ENCODE measurements at regions not wholly inside any gene's neighbourhood (a gene's known extent, or its start where the extent isn't known, plus 50 kb on each side); places are given as distances from the start of the nearest gene placed in this dataset.

DNA sequence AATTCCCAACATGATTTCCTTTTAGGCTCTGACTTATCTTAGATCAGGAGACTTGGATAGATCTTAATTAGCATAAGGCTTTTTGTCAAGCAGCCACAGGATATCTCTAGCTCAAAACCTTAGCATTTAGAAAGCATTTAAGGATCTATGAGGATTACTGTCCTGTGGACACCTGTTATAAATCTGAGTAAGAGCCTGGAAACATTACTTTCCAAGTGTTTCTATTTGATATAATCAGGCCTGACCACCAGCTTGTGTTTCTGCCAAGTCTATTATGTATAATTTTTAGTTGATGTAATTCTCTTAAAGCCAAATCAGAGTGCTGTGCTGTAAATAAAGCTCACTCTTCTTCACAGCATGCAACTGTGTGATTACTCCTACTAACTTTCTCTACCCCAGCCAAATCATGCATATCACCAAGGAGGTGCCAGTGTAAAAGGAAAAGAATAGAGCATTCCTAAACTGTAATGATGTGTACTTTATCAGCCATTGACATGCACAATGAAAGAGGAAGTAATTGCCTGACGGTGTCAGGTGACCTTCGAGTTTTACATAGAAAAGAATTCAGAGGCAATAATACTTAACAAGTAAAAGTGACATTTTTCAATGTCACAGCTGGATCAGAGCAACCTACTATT is 309.9 kb upstream of the PRMT6 start:
- no peaks in the 10 kb centered on the region for H3K9me3 ChIP-seq (ENCODE audit: insufficient read depth, low read depth)
- CTCF ChIA-PET: no interaction called here
- BruUV-seq (replicated peaks): no TSS peak
- H3K4me1 ChIP-seq (replicated peaks; ENCODE audit: insufficient read depth): no peaks in the 10 kb centered on the region
- H4K20me1 ChIP-seq (ENCODE audit: insufficient read depth): no peaks in the 10 kb centered on the region
- 0 out of 2 replicates have a peak, but pooled peaks cover 3% of the 10 kb centered on the region for H3K9me2 ChIP-seq (ENCODE audit: insufficient read depth)
- H3K27ac ChIP-seq: no peak overlapping the region
- POLR2A ChIA-PET (ENCODE audit: unreplicated experiment): no interaction called here
- no peak overlapping the region for H3K4me3 ChIP-seq
- H3K79me2 ChIP-seq (ENCODE audit: low read depth): no peaks in the 10 kb centered on the region
- H3K4me2 ChIP-seq: no peak overlapping the region
- no peak for TF ChIP-seq EZH2 (IDR thresholded peaks at IDR 0.05; ENCODE audit: low read depth)
- DNase-seq: no peak
- intact Hi-C loops (cut with micrococcal nuclease; ENCODE audit: unreplicated experiment): no loop called here
- no peaks in the 10 kb centered on the region for H3K36me3 ChIP-seq (ENCODE audit: low read depth)
- H2AFZ ChIP-seq: no peak overlapping the region
- H3K27me3 ChIP-seq (ENCODE audit: insufficient read depth, low read depth): no peaks in the 10 kb centered on the region
- H3F3A ChIP-seq (ENCODE audit: insufficient read depth, low read depth): no peaks in the 10 kb centered on the region

DNA sequence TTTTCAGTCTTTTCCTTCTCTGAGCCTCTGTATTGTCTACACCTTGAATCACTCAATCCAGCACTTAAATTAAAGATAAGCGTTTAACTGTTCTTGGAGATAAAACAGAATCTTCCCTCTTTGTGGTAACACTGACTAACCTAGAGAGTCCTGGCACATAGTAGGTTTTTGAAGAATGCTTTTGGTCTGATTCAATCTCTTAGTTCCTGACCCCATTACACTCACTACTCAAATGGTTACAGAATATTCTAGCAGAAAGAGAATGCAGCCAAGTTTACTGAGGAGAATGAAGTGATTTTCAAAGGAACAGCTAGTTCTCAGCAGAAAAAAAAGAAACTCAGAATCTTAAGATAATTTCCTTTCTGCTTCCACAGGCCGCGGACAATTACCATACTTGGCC is 309.2 kb upstream of the PRMT6 start:
- no peak overlapping the region for H2AFZ ChIP-seq
- DNase-seq: no peak
- H3K27ac ChIP-seq: no peak overlapping the region
- no peaks in the 10 kb centered on the region for H4K20me1 ChIP-seq (ENCODE audit: insufficient read depth)
- no peaks in the 10 kb centered on the region for H3K4me1 ChIP-seq (replicated peaks; ENCODE audit: insufficient read depth)
- no peaks in the 10 kb centered on the region for H3K9me3 ChIP-seq (ENCODE audit: insufficient read depth, low read depth)
- ChIA-PET POLR2A (ENCODE audit: unreplicated experiment) (no interaction called here), CTCF (no interaction called here)
- H3K27me3 ChIP-seq (ENCODE audit: insufficient read depth, low read depth): no peaks in the 10 kb centered on the region
- H3F3A ChIP-seq (ENCODE audit: insufficient read depth, low read depth): no peaks in the 10 kb centered on the region
- 0 out of 2 replicates have a peak, but pooled peaks cover 3% of the 10 kb centered on the region for H3K9me2 ChIP-seq (ENCODE audit: insufficient read depth)
- no peak overlapping the region for H3K4me2 ChIP-seq
- intact Hi-C loops (cut with micrococcal nuclease; ENCODE audit: unreplicated experiment): no loop called here
- no TSS peak for BruUV-seq (replicated peaks)
- TF ChIP-seq, protein P1, sequence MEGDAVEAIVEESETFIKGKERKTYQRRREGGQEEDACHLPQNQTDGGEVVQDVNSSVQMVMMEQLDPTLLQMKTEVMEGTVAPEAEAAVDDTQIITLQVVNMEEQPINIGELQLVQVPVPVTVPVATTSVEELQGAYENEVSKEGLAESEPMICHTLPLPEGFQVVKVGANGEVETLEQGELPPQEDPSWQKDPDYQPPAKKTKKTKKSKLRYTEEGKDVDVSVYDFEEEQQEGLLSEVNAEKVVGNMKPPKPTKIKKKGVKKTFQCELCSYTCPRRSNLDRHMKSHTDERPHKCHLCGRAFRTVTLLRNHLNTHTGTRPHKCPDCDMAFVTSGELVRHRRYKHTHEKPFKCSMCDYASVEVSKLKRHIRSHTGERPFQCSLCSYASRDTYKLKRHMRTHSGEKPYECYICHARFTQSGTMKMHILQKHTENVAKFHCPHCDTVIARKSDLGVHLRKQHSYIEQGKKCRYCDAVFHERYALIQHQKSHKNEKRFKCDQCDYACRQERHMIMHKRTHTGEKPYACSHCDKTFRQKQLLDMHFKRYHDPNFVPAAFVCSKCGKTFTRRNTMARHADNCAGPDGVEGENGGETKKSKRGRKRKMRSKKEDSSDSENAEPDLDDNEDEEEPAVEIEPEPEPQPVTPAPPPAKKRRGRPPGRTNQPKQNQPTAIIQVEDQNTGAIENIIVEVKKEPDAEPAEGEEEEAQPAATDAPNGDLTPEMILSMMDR (conservative IDR thresholded peaks at IDR 0.05): no peak
- TF ChIP-seq EZH2 (IDR thresholded peaks at IDR 0.05; ENCODE audit: low read depth): no peak
- no peaks in the 10 kb centered on the region for H3K36me3 ChIP-seq (ENCODE audit: low read depth)
- H3K4me3 ChIP-seq: no peak overlapping the region
- H3K79me2 ChIP-seq (ENCODE audit: low read depth): no peaks in the 10 kb centered on the region

DNA sequence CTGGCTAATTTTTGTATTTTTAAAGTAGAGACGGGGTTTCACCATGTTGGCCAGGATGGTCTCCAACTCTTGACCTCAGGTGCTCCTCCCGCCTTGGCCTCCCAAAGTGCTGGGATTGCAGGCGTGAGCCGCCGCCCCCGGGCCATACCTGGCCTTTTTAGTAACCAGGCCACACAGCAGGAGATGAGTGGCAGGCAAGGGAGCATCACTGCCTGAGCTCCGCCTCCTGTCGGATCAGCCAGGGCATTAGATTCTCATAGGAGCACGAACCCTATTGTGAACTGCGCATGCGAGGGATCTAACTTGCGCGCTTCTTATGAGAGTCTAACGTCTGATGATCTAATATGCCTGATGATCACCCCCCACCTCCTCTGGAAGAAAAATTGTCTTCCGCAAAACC is 308.7 kb upstream of the PRMT6 start:
- no peaks in the 10 kb centered on the region for H3K4me1 ChIP-seq (replicated peaks; ENCODE audit: insufficient read depth)
- no peaks in the 10 kb centered on the region for H3K79me2 ChIP-seq (ENCODE audit: low read depth)
- H3K9me3 ChIP-seq (ENCODE audit: insufficient read depth, low read depth): no peaks in the 10 kb centered on the region
- no peak overlapping the region for H3K4me2 ChIP-seq
- H4K20me1 ChIP-seq (ENCODE audit: insufficient read depth): no peaks in the 10 kb centered on the region
- H3K9me2 ChIP-seq (ENCODE audit: insufficient read depth): 0 out of 2 replicates have a peak, but pooled peaks cover 3% of the 10 kb centered on the region
- H2AFZ ChIP-seq: no peak overlapping the region
- H3K27ac ChIP-seq: no peak overlapping the region
- ChIA-PET POLR2A (ENCODE audit: unreplicated experiment) (no interaction called here), CTCF (no interaction called here)
- DNase-seq: no peak
- no TSS peak for BruUV-seq (replicated peaks)
- H3K36me3 ChIP-seq (ENCODE audit: low read depth): no peaks in the 10 kb centered on the region
- no peaks in the 10 kb centered on the region for H3K27me3 ChIP-seq (ENCODE audit: insufficient read depth, low read depth)
- intact Hi-C loops (cut with micrococcal nuclease; ENCODE audit: unreplicated experiment): no loop called here
- no peaks in the 10 kb centered on the region for H3F3A ChIP-seq (ENCODE audit: insufficient read depth, low read depth)
- TF ChIP-seq, protein P1 (conservative IDR thresholded peaks at IDR 0.05): no peak
- TF ChIP-seq EZH2 (IDR thresholded peaks at IDR 0.05; ENCODE audit: low read depth): no peak
- H3K4me3 ChIP-seq: no peak overlapping the region

DNA sequence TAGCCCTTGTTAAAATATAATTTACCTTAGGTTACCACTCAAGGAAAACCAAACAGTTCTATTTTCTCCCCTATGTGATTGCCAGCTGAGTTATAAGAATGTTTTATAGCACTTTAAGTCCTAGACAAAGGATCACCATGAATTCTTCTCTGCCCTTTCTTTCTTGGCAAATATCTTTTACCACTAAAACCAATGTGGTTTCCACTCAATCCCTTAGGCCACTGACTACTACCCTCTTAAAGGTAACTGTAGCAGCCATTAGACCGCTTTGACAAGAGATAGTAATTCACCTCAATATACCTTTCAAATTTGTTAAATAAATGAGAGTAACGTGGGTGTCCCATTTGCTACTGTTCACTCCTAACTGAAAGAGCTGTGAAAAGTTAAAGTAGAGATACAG is 307.9 kb upstream of the PRMT6 start:
- H4K20me1 ChIP-seq (ENCODE audit: insufficient read depth): no peaks in the 10 kb centered on the region
- H2AFZ ChIP-seq: no peak overlapping the region
- no peaks in the 10 kb centered on the region for H3F3A ChIP-seq (ENCODE audit: insufficient read depth, low read depth)
- no peaks in the 10 kb centered on the region for H3K79me2 ChIP-seq (ENCODE audit: low read depth)
- DNase-seq: no peak
- TF ChIP-seq, protein P1 (conservative IDR thresholded peaks at IDR 0.05): no peak
- TF ChIP-seq EZH2 (IDR thresholded peaks at IDR 0.05; ENCODE audit: low read depth): no peak
- H3K4me3 ChIP-seq: no peak overlapping the region
- CTCF ChIA-PET: interaction anchor here (0.5 kb wide), 1 partner anchor 498 kb away, joined by 3 read pairs; no protein-coding TSS in a partner anchor
- no peaks in the 10 kb centered on the region for H3K36me3 ChIP-seq (ENCODE audit: low read depth)
- H3K9me2 ChIP-seq (ENCODE audit: insufficient read depth): 0 out of 2 replicates have a peak, but pooled peaks cover 3% of the 10 kb centered on the region
- intact Hi-C loops (cut with micrococcal nuclease; ENCODE audit: unreplicated experiment): no loop called here
- no peak overlapping the region for H3K27ac ChIP-seq
- no peaks in the 10 kb centered on the region for H3K4me1 ChIP-seq (replicated peaks; ENCODE audit: insufficient read depth)
- no peaks in the 10 kb centered on the region for H3K9me3 ChIP-seq (ENCODE audit: insufficient read depth, low read depth)
- POLR2A ChIA-PET (ENCODE audit: unreplicated experiment): no interaction called here
- H3K4me2 ChIP-seq: no peak overlapping the region
- H3K27me3 ChIP-seq (ENCODE audit: insufficient read depth, low read depth): no peaks in the 10 kb centered on the region
- no TSS peak for BruUV-seq (replicated peaks)

Measured in PC-9 (cell line).